Fibroblast of villous mesenchyme (primary cell): ENCODE measurements at regions not wholly inside any gene's neighbourhood (a gene's known extent, or its start where the extent isn't known, plus 50 kb on each side); places are given as distances from the start of the nearest gene placed in this dataset.

Experiments
- DNase-seq: peaks from one replicate; pipeline ENCODE4 v3.0.0-alpha.2; 2010; ENCODE audit warnings: low read depth
- H3K4me3 ChIP-seq: 2 replicates; pipeline ENCODE4 v1.5.1; 2011; ENCODE audit warnings: low read depth, mild to moderate bottlenecking, low read length
- TF ChIP-seq, protein P1 (sequence below): IDR thresholded peaks from 2 replicates; pipeline ENCODE4 v1.5.1; 2012; ENCODE audit warnings: low read depth, mild to moderate bottlenecking, low read length; ENCODE audit not compliant: insufficient read depth

DNA sequence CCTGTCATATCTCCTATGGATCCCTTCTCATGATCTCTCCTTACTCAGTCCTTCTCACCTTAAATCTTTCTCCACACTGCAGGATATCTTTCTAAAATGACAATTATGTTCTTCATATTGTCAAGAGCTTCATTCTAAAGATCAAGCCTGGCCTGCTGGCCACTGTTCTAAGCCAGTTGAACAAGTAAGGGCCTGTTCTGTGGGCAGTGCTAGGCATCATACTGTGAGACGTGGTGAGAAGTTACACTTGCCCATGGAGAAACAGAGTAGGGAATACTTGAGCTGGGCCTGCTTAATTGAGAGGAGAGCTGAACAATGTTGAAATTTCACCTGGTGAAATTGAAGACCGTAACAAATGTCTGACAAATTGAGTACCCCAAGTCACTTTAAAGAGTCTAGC lies 184.1 kb upstream of the RASGRP1 start:
- no peak overlapping the region for H3K4me3 ChIP-seq
- DNase-seq, result no peak
- TF ChIP-seq, protein P1, sequence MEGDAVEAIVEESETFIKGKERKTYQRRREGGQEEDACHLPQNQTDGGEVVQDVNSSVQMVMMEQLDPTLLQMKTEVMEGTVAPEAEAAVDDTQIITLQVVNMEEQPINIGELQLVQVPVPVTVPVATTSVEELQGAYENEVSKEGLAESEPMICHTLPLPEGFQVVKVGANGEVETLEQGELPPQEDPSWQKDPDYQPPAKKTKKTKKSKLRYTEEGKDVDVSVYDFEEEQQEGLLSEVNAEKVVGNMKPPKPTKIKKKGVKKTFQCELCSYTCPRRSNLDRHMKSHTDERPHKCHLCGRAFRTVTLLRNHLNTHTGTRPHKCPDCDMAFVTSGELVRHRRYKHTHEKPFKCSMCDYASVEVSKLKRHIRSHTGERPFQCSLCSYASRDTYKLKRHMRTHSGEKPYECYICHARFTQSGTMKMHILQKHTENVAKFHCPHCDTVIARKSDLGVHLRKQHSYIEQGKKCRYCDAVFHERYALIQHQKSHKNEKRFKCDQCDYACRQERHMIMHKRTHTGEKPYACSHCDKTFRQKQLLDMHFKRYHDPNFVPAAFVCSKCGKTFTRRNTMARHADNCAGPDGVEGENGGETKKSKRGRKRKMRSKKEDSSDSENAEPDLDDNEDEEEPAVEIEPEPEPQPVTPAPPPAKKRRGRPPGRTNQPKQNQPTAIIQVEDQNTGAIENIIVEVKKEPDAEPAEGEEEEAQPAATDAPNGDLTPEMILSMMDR, result no peak

DNA sequence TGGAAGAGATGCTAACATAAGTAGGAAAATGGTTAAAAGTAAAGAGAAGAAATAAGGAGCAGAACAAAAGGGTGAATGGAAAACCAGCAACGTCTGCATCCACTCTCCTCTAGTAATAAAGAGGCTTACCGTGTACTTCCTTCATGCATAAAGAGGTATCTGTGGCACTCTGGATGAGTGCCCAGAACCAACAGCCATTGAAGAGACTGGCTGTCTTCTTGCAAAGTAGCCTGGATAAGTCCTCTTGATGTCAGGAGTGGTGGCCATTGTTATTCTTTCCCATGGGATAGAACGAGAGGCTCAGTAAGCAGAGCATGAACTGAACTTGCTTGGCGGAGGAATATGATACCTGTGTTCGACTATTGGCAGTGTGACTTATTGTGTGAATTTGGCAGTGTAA lies 186.2 kb upstream of the RASGRP1 start:
- TF ChIP-seq, protein P1, result no peak
- DNase-seq, result no peak
- H3K4me3 ChIP-seq, result no peak overlapping the region

DNA sequence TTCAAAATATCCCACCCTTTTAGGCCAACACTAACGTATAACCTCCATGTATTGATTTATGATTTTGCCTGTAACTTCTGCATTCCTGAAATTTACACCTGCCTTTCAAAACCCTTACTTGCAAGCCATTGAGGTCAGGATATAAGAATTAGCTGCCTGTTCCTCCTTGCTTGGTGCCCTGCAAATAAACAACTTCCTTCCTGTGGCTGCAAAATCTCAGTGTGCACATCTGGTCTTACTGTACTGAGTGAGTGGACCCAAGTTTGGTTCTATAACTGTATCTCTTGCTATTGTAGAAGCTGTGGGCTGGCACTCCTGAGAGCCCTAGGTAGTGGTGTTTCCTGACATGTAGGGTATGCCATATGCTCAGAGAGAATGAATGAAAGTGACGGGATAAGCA lies 191.1 kb upstream of the RASGRP1 start:
- no peak for DNase-seq
- no peak overlapping the region for H3K4me3 ChIP-seq
- TF ChIP-seq, protein P1, result no peak

DNA sequence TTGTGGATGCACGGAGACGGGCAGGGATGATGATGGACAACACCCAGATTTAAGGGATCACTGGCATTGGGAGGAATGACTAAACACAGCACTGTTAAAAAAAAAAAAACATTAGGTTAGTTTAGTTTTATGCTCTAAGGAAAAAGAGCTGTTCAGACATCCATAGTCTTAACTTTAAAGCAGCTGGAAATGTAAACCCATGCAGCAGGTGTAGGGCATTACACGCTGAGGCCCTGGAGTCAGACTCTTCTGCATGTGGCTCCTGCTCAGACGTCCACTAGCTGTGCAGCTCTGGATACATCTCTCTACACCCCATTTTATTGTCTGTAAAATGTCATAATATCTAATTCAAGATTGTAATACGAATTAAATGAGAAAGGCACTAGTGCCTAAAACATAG lies 191.8 kb upstream of the RASGRP1 start:
- DNase-seq, result no peak
- no peak overlapping the region for H3K4me3 ChIP-seq
- TF ChIP-seq, protein P1, result no peak

DNA sequence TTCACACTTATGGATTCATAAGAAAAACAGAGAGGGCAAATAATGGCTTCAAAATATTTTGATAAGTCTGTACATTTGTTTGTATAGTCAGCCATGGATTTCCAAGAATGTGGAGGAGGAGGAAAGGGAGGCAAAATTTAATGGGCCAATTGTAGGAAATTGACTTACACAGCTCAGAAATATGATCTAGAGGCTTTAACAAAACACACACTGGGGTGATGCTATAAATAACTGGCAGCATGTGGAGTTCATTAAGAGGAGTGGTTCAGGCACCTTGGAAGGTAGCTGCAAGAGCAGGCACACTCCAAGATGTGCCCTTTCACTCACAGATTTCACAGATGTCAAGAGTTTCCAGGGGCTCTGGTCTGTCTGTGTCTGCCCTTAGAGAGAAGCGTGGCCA lies 193.4 kb upstream of the RASGRP1 start:
- H3K4me3 ChIP-seq, result no peak overlapping the region
- TF ChIP-seq, protein P1, result no peak
- peak; percentile 41 for DNase-seq

DNA sequence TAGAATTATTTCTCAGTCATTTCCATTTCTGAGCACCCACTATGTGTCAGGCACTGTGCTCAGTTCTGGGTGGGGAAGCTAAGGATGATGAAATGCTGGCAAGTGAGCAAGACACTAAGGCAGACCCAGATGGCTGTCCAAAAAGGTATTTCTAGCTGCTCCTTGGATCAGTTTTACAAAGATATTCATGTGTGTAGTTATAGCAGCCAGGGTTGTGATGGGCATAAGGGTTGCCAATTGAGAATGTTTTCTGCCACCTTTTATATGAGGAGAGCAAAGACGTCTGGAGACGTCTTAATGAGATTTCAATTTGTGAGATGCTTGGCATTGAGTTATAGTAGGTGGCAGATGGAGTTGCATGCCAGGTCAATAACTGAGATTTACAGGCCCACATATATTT lies 197.1 kb upstream of the RASGRP1 start:
- no peak for DNase-seq
- no peak overlapping the region for H3K4me3 ChIP-seq
- TF ChIP-seq, protein P1, result no peak

DNA sequence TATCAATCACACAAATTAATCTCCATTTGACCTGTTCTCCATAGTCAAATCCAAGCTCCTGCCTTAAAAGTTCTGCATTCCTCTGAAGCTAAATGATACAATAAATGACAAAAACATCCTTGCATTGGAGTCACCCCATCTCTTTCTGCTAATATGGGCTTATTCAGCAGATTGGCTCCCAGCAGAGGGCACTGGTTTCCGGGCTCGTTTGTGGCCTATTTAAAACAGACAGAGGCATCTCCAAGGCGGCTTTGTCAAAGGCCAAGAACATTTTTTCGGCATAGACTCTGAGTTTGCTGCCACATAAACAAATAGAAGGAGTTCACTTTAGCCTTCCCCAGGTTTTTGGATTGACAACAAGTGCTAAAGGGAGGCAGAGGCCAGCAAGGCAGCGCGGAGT lies 204.4 kb upstream of the RASGRP1 start:
- DNase-seq, result peak; percentile 37
- H3K4me3 ChIP-seq, result no peak overlapping the region
- TF ChIP-seq, protein P1, result peak; percentile 53
